DMS114 treated with DMSO at 0.1 percent for 48 hours (cell line): ENCODE measurements at regions not wholly inside any gene's neighbourhood (a gene's known extent, or its start where the extent isn't known, plus 50 kb on each side); places are given as distances from the start of the nearest gene placed in this dataset.

Experiments used
- DNase-seq: peaks from one replicate; lab custom pipeline; 2025; ENCODE audit not compliant: unreplicated experiment; lab: John Stamatoyannopoulos, UW

DNA sequence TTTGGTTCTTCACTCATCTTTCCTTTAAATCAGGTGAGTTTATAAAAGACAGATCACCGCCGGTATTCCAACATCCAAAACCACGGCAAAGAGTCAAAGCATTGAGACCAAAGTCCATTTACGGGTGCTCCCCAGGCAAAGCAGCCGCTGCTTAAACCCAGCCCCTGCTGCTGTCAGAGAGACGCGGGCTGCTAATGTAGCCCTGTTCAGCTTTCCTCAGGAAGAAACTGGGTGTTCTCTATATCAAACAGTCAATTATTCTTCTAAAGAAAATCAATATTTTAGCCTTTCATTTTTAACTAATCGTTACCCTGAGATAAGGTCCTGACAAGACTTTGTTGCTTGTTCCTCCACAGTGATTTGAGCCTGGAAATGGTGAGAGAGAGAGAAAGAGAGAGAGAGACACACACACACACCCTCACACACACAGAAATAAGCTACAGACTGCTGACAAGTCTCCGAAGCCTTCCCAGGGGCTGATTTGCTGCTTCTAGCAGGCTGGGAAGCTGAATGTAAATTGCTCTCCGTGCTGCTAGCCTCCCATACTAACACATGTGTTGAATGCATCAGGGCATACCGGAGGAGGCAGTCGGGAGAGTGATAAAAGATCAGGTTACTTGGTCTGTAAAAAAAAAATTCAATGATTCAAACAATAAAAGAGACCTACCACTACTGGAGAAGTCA is 183.0 kb upstream of the ANK3 start:
- no peak for DNase-seq

DNA sequence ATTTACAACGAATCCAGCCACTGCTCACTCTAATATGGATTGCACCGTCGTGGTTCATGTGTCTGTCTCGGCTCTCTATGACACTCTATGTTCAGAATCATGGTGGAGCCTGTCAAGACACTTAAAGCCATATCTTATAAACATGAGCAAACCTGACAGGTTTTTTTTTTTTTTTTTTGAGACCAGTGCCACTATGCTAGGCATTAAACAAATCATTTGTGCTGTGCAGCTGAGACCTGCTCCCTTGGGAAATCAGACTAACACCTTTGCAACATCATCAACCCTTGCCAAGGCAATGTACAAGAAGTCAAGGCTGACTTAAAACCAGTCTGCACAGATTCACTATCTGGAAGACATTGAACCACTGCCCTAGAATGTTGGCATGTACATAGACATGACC is 181.2 kb upstream of the ANK3 start:
- no peak for DNase-seq

DNA sequence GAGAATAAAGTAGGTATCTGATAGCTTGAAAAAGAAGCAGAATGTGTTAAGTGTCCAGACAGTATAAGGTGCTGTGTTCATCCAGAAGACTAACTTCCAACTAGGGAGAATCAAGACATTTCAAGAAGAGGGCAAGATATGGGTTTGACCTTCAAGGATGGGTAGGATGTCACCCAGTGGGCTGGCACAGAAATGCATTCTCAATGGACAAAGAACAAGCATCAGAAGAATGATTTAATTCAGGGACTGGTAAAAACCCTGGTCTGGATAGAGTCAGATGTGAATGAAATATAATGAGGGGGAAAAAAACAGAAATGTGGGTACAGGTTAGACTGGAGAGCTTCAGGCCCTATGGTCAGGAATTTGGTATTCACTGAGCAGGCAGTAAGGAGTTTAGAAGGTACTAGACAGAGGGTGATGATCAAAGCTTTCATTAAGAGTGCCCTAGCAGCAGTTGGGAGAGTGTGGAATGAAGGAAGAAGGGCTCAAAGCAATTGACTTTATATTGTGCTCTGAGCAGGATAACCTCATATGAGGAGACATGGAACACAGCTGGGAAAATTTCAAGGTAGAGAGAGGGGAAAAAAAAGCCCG is 180.7 kb upstream of the ANK3 start:
- DNase-seq: no peak

- DNase-seq: no peak
Measured at GRCh38 chr10:60569681-60570080, 180.0 kb upstream of the ANK3 start.

DNA sequence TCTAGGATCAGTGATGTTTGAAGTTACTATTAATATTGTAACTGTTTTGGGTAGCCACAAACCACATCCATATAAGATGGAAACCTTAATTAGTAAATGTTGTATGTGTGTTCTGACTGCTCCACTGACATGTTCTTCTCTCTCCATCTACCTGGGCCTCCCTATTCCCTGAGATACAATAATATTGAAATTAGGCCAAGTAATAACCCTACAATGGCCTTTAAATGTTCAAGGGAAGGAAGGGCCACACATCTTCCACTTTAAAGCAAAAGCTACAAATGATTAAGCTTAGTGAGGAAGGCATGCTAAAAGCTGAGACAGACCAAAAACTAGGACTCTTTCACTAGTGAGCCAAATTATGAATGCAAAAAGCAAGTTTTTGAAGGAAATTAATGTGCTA is 176.4 kb upstream of the ANK3 start:
- no peak for DNase-seq

GRCh38 chr10:60565492-60565891 is 175.8 kb upstream of the ANK3 start:
- no peak for DNase-seq

DNA sequence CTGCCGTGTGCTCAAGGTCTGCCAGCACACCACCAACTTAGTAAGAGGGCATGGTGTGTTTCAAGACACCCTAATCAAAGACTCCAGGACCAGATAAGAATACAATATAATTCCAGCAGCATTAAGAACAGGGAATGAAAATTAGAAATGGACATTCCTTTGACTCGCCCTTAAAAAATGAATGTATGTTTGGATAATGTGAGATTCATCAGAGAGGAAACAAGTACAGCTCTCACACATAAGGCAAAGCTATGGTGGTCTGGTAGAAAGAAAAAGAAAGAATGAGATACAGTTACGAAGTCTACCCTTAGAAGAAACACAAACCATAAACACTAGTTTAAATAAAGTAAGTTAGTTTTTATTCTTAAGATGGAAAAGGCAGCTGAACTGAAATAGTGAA is 174.8 kb upstream of the ANK3 start:
- no peak for DNase-seq

DNA sequence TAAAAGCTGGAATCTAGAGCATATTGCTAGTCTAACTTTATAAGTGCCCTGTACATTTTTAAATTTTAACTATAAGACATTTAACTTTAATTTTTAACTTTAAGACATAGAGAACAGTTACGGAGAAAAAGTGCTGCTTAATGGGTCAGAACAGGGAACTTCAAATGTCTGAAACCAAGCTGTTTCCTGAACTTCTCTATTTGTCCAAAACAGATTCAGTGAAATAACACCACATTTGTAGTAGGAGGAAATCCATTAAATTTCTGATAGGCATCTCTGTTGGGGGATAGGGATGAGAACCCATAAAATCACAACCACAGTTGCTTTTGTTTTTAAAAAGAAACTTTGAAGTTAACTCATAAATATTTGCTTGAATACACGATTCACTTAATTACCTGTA is 170.8 kb upstream of the ANK3 start:
- no peak for DNase-seq

- DNase-seq: no peak
Measured at GRCh38 chr10:60555700-60556099, 166.0 kb upstream of the ANK3 start.

DNA sequence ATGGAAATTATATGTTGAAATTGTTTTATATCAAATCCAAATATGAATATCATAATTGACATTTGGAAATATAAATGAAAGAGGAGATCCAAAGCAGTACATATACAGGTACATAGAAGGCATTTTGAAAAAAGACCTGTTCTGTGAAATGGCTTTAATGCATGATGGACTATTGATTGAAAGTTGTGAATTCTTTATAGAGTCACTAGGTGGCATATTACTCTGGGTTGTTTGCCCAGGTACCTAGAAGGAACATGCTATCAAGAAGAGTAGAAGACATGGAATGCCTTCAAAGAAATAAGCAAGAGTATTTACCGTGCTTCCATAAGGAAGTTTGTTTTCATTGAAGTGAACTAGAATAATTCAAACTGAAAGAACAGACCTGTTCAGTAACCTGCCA is 160.0 kb upstream of the ANK3 start:
- DNase-seq: peak; percentile 12

GRCh38 chr10:60542657-60543056 is 153.0 kb upstream of the ANK3 start:
- DNase-seq: no peak

GRCh38 chr10:60541451-60541850 is 151.8 kb upstream of the ANK3 start:
- DNase-seq: no peak

- DNase-seq: no peak
Measured at GRCh38 chr10:60537697-60538096, 148.0 kb upstream of the ANK3 start.

DNA sequence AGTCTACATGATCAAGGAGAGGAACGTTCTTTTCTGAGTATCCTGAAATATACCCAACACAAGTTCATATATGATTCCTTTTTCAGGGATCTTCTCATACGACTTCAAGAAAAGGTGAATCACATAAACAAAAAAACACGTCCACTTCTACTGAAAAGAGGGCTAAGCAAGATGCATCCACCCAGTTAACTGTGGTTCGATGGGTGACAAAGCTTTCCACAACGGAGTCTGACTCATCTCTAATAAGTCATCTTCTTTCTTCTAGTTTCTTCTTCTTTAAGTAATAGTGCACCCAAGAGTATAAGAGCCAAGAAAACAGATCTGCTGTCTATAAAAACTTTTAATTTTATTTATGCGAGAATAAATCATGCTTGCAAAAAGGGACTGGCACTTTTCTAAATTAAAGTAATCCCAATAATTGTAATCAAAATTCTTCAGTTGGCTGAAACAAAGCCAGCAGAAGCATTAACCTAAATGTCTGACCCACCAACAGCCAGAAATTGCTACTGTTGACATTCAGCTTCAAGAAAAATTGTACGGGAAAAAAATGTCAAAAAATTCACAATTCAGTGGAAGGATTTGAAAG is 146.9 kb upstream of the ANK3 start:
- no peak for DNase-seq

GRCh38 chr10:60535427-60535826 is 145.8 kb upstream of the ANK3 start:
- DNase-seq: no peak

DNA sequence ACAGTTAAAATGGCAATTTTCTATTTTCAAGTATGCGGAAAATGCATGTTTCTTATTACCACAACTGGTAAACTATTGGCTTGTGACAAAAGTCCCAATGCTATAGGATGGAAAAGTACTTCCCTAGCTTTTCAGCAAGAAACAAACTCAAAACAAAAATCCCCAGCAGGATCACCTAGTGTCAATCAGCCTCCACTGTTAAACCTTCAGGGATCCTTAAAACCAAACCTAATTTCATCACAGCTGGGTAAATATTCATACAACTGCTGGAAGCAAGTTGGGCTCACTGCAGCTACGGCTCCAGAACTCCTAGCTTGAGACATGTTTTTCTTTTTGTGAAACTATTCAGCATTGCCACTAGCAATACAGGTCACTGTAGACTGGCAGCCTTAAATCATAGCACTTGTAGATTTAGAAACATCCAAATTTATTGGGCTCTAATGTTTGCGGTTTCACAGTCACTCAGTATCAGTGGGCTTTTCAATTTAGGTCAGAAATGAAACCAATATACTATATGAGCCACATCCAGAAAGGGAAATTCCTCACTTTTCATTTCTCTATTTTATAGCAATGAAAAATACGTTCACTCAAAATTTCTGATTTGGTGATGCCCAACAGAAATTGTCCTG is 145.2 kb upstream of the ANK3 start:
- DNase-seq: no peak

- no peak for DNase-seq
Measured at GRCh38 chr10:60532696-60533468, 143.2 kb upstream of the ANK3 start.

DNA sequence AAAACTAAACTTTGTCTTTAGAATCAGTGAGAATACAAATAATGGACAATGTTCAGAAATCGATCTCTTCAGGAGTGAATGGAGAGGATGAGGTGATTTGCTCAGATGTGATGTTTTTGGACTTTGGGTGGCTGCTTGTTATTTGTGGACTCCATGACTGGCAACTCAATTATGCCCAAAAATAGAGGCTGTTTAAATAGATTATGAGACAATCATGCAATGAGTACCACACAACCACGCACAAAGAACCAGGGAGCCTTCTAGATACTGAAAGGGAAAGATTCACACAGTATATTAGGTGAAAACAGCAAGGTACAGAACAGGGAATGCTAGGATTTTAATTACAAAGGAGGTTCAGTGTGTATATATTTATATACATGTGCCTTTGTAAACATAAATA is 141.3 kb upstream of the ANK3 start:
- DNase-seq: no peak

DNA sequence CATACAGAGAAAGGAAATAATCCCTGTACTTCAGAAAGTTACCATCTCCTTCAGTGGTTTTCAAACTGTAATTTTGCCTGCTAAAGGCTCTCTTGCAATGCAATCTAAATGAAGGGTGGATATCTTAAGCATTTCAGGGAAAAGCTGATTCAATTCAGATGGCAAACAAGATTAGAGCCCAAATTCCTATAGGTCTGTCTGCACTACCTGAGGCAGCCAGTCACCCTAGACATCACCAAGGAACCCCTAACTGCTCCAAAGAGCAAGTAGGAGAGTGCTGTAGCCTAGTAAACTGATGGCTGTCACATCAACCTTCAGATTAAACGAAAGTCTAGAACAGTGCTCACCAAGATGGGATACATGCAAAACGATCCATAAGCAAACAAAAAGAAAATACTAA is 138.0 kb upstream of the ANK3 start:
- no peak for DNase-seq

GRCh38 chr10:60525716-60526585 is 136.3 kb upstream of the ANK3 start:
- DNase-seq: no peak

- no peak for DNase-seq
Measured at GRCh38 chr10:60524541-60524940, 134.9 kb upstream of the ANK3 start.
